ENCODE measurements at regions not wholly inside any gene's neighbourhood (a gene's known extent, or its start where the extent isn't known, plus 50 kb on each side); places are given as distances from the start of the nearest gene placed in this dataset.

- TF ChIP-seq CTCF (IDR thresholded peaks at IDR 0.05; ENCODE audit: insufficient read depth, missing control alignments): no peak
- FAIRE-seq: no peak
- DNase-seq (ENCODE audit: insufficient read length, low spot score): no peak
Measured at GRCh38 chr1:208431721-208432120, 187.5 kb upstream of the PLXNA2 start.

- TF ChIP-seq CTCF (IDR thresholded peaks at IDR 0.05; ENCODE audit: insufficient read depth, missing control alignments): no peak
- no peak for FAIRE-seq
- DNase-seq (ENCODE audit: insufficient read length, low spot score): no peak
Measured at GRCh38 chr1:208432346-208432745, 188.2 kb upstream of the PLXNA2 start.

- FAIRE-seq (no peak), DNase-seq (ENCODE audit: insufficient read length, low spot score) (no peak)
- no peak for TF ChIP-seq CTCF (IDR thresholded peaks at IDR 0.05; ENCODE audit: insufficient read depth, missing control alignments)
Measured at GRCh38 chr1:208433086-208433485, 188.9 kb upstream of the PLXNA2 start.

GRCh38 chr1:208433971-208434370, 189.8 kb upstream of the PLXNA2 start:
- DNase-seq (ENCODE audit: insufficient read length, low spot score) (no peak), FAIRE-seq (no peak)
- no peak for TF ChIP-seq CTCF (IDR thresholded peaks at IDR 0.05; ENCODE audit: insufficient read depth, missing control alignments)

- no peak for FAIRE-seq
- no peak for DNase-seq (ENCODE audit: insufficient read length, low spot score)
- no peak for TF ChIP-seq CTCF (IDR thresholded peaks at IDR 0.05; ENCODE audit: insufficient read depth, missing control alignments)
Measured at GRCh38 chr1:208437401-208437800, 193.2 kb upstream of the PLXNA2 start.

- no peak for DNase-seq (ENCODE audit: insufficient read length, low spot score)
- TF ChIP-seq CTCF (IDR thresholded peaks at IDR 0.05; ENCODE audit: insufficient read depth, missing control alignments): no peak
- FAIRE-seq: no peak
Measured at GRCh38 chr1:208438112-208438699, 194.0 kb upstream of the PLXNA2 start.

- FAIRE-seq (no peak), DNase-seq (ENCODE audit: insufficient read length, low spot score) (no peak)
- no peak for TF ChIP-seq CTCF (IDR thresholded peaks at IDR 0.05; ENCODE audit: insufficient read depth, missing control alignments)
Measured at GRCh38 chr1:208445758-208446203, 201.6 kb upstream of the PLXNA2 start.
